GM18505 (cell line): ENCODE measurements at regions not wholly inside any gene's neighbourhood (a gene's known extent, or its start where the extent isn't known, plus 50 kb on each side); places are given as distances from the start of the nearest gene placed in this dataset.

ENCODE experiments used
- ATAC-seq: cut with Tn5 transposase; IDR thresholded peaks from one replicate; pipeline ENCODE4 v1.9.1; 2021; ENCODE audit not compliant: unreplicated experiment
- POLR2A ChIP-seq: IDR thresholded peaks from 4 replicates; pipeline ENCODE4 v1.6.1; 2011; ENCODE audit warnings: borderline replicate concordance; ENCODE audit not compliant: insufficient read depth, insufficient read length; ENCODE audit errors: extremely low read depth

GRCh38 chr3:137099364-137100219 is 141.8 kb downstream of the IL20RB start:
- ATAC-seq, result no peak
- TF ChIP-seq POLR2A, result no peak

- no peak for ATAC-seq
- no peak for TF ChIP-seq POLR2A
Measured at GRCh38 chr3:137100326-137100725, 142.5 kb downstream of the IL20RB start.

- no peak for TF ChIP-seq POLR2A
- no peak for ATAC-seq
Measured at GRCh38 chr3:137103739-137104138, 146.0 kb downstream of the IL20RB start.

DNA sequence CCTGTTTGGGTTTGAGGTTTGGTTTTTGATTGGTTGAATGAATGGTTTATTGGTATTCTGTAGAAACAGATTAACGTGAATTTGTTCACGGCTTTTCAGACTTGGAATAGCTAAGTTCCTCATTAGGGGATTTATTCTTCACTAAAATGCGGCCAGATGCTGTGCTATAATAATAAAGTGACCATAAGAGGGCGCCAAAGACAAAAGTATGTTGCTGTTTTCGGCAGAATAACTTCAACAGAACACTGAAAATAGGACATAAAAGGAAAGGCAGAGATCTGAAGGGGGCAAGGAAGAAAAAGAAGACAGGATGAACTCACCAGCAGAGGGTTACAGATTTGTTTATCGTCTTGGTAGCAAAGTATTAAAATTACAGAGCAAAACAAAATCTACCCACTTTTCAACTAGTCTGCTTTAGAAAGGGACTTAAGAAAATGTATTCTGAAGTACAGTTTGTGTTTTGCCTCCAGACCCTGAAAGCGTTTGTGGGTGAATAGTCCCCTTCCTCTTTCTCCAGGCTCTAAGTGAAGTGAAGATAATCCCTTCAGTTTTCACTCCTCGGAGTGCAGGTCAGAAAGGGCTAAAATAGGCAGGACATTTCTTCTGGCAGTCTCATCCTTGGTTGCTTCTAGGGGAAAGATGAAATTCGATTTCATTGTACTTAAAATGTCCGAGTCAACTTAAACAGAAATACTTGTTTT is 147.6 kb downstream of the IL20RB start:
- TF ChIP-seq POLR2A, result no peak

DNA sequence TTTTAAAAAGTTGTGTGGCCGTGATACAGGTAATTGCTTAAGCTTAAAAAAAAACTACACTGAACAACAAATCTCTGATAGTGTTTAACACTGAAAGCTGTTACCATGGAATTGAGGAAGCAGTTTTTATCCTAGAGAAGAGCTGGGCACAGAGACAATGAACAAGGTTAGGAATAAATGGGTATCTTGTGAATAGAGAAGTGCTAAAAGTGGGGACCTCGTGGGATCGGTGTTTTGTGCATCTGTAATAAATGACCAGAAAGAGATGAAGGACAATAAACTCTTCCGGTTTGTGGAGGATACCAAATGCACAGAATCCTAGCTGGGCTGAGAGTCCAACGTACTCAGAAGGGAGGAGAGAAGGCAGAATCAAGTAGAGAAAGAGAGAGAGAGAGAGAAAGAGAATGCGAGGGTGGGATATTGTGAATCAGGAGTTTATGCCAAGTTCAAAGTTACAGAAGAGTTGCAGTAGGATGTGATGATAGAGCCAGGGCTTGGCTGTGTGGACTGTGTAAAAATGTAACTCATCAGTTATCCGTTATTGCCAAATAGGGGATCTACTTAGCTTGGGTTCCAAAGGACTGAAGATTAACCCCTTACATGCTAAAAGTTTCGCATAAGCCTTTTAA is 148.9 kb downstream of the IL20RB start:
- TF ChIP-seq POLR2A, result no peak
- ATAC-seq, result no peak

More for the DNA sequence above, 147.6 kb downstream of the IL20RB start:
- peak; percentile 64 for ATAC-seq

DNA sequence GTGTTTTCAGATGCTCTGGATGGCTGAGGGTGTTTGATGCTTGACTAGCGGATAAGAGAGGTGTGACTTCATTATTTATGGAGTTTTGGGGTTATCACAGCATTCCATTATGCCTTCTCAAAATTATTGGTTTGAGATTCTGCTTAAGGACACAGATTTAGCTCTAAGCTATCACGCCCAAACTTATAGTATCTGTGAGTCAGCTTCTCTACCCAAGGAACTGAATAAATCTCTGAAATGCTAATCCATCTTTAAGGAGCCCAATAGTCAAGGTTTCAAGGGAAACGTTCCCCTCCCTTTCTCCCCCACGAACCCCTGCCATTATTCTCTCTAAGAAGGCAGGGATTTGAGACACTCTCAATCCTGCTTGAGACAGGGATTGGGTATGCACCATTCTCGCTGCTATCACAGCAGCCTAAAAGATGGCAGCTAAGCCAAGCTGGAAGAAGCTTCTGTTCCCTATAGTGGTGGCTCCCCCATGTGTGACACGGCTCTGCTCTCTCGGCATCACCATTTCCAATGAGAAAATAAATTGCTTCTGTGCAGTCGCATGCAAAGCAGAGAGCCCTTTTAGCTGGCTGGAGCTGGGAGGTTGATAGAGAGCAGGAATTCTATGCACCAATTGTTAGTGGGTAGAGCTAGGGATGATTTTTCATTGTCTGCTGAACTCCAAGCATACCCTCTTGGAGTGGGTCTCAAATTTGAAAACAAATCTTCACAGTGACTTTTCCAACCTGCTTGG is 151.1 kb downstream of the IL20RB start:
- no peak for TF ChIP-seq POLR2A
- no peak for ATAC-seq

DNA sequence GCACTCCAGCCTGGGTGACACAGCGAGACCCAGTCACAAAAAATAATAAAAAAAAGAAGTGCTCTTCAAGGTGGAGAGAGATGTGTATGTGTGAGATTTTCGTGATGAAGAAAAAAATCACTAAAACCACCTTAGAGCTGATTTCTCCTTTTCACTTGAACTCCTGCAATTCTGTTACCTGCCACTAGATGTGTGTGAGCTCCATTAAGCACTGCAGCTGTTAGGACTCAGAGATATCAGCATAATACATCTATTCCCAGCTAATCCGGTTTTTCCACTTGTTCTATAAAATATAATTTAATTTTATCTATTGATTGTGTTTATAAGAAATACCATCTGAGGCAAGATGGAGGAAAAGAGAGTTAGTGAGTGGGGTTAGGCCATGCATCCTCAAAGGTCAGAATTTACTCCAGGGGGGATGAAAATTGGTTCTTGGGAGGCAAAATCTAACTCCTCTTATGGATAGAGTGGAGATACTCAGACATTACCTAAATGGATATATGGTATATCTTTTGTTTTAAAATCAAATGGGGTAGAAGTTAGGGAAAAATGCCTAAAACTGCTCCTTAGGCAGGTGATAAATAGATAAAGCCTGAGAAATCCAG is 152.7 kb downstream of the IL20RB start:
- TF ChIP-seq POLR2A, result no peak
- ATAC-seq, result peak; percentile 59

DNA sequence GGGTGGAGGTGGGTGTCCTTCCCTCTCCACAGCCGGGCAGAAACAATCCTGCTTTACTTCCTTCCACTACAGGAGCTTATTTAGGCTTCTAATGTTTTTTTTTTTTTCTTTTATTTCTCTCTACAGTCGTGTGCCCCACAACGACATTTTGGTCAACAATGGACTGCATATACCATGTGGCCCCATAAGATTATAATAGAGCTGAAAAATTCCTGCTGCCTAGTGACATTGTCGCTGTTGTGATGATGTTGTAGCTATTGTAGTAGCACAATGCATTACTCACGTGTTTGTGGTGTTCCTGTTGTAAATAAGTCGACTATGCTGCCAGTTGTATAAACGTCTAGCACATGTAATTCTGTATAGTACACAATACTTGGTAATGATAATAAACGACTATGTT is 153.7 kb downstream of the IL20RB start:
- no peak for TF ChIP-seq POLR2A
- no peak for ATAC-seq

- ATAC-seq, result no peak
- no peak for TF ChIP-seq POLR2A
Measured at GRCh38 chr3:137116619-137117018, 158.8 kb downstream of the IL20RB start.

DNA sequence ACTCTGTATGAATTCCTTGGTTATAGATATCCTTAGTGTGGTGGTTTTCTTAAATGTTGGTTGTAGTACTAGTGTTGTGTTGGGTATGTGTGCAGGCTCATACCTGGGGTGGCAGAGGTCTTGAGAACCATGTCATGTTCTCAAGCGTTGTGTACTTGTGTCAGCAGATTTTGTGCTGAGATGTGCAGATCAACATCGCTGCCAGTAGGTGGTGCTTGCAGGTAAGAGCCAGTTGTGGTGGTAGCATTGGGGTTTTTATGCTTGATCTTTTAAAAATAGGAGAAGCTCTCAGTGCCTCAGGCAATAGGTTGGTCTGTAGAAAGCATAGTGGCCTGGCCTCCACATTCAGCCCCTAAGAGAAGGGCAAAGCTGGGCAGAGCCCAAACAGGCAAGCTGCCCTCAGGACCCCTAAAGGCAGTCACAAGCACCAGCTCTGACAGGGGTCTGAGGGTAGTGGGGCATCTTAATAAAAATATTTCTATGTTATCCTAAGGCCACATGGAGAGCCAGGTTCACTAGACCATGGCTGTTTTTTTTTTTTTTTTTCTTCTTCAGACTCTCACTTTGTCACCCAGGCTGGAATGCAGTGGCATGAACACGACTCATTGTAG is 164.0 kb downstream of the IL20RB start:
- TF ChIP-seq POLR2A, result no peak
- no peak for ATAC-seq

DNA sequence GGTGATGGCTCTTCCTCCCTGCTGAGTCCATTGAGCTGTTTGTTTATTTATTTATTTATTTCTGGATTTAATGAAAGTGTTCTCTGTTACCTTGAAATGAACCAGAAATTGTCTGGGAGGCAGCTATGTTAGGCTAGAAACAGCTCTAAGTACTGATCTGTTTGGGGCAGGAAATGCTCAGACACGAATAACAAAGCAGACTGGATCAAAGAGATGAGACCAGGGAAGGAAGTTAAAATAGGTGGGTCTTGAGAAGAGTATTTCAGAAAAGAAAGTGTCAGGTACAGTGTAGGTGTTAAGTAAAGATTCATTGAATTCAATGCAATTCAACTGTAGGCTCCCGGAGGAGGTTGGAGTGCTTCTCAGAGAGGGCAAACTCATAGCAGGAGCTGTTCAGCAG is 173.3 kb downstream of the IL20RB start:
- TF ChIP-seq POLR2A, result no peak
- ATAC-seq, result no peak

DNA sequence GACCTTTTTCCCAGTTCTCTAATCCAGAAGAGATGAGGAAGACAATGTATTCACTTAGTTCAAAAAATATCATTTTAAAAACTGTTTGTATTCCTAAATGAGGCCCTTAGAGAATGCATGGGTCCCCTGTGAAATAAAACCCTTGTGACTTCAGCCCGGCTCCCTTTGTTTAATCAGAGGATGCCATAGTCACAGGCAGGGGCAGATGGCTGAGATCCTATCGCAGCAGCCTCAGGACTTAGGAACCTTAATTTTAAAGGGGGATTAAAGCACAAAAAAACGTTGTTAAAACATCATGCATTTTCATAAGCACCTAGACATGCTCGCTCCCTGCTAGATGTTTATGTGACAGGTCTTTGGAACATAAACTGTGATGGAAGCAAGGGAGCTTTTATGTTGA is 176.6 kb downstream of the IL20RB start:
- no peak for ATAC-seq
- no peak for TF ChIP-seq POLR2A
